ENCODE measurements at regions not wholly inside any gene's neighbourhood (a gene's known extent, or its start where the extent isn't known, plus 50 kb on each side); places are given as distances from the start of the nearest gene placed in this dataset.

DNA sequence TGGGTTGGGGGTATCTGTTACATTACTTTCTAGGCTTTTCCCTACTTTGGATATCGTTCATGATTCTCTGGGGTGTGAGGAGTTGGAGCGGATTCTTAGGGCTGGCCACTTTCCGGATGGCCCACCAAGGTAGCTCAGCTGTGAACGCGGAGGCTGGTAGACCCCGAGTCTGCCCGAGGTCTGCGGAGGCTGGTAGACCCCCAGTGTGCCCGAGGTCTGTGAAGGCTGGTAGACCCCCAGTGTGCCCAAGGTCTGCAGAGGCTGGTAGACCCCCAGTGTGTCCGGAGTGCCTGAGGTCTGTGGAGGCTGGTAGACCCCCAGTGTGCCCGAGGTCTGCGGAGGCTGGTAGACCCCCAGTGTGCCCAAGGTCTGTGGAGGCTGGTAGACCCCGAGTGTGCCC is 99.2 kb upstream of the ZNF469 start:
- Histone ChIP-seq H3K9ac (ENCODE audit: low read length) (no peak overlapping the region), H3K79me2 (ENCODE audit: insufficient read depth, low read length) (no peaks in the 10 kb centered on the region), H3K9me2 (ENCODE audit: low read depth, low read length) (no peaks in the 10 kb centered on the region), H3K36me3 (ENCODE audit: insufficient read depth, low read length) (no peaks in the 10 kb centered on the region), H3K4me1 (ENCODE audit: insufficient read depth, low read length, severe bottlenecking) (no peaks in the 10 kb centered on the region), H3K4me3 (ENCODE audit: low read depth, low read length, poor library complexity, severe bottlenecking) (no peak overlapping the region), H3K4me2 (ENCODE audit: low read length) (no peak overlapping the region), H2AFZ (ENCODE audit: low read length) (no peak overlapping the region), H3F3A (ENCODE audit: insufficient read depth, low read length) (no peaks in the 10 kb centered on the region), H3K27ac (ENCODE audit: low read depth, low read length, poor library complexity, severe bottlenecking) (no peak overlapping the region), H4K20me1 (ENCODE audit: insufficient read depth, low read length) (no peaks in the 10 kb centered on the region), H3K27me3 (ENCODE audit: insufficient read depth, low read length) (no peaks in the 10 kb centered on the region; the same call in 1 of the 2 replicates), H3K9me3 (ENCODE audit: low read length) (0 out of 2 replicates have a peak, but pooled peaks cover 2% of the 10 kb centered on the region)
- TF ChIP-seq, protein P1, sequence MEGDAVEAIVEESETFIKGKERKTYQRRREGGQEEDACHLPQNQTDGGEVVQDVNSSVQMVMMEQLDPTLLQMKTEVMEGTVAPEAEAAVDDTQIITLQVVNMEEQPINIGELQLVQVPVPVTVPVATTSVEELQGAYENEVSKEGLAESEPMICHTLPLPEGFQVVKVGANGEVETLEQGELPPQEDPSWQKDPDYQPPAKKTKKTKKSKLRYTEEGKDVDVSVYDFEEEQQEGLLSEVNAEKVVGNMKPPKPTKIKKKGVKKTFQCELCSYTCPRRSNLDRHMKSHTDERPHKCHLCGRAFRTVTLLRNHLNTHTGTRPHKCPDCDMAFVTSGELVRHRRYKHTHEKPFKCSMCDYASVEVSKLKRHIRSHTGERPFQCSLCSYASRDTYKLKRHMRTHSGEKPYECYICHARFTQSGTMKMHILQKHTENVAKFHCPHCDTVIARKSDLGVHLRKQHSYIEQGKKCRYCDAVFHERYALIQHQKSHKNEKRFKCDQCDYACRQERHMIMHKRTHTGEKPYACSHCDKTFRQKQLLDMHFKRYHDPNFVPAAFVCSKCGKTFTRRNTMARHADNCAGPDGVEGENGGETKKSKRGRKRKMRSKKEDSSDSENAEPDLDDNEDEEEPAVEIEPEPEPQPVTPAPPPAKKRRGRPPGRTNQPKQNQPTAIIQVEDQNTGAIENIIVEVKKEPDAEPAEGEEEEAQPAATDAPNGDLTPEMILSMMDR (IDR thresholded peaks at IDR 0.05; ENCODE audit: low read length), result no peak
- no peak for TF ChIP-seq EZH2 (IDR thresholded peaks at IDR 0.05; ENCODE audit: borderline replicate concordance, low read length)

- TF ChIP-seq, protein P1 (IDR thresholded peaks at IDR 0.05; ENCODE audit: low read length), result no peak
- TF ChIP-seq EZH2 (IDR thresholded peaks at IDR 0.05; ENCODE audit: borderline replicate concordance, low read length), result no peak
Measured at GRCh38 chr16:88284101-88284500, 98.7 kb upstream of the ZNF469 start.

DNA sequence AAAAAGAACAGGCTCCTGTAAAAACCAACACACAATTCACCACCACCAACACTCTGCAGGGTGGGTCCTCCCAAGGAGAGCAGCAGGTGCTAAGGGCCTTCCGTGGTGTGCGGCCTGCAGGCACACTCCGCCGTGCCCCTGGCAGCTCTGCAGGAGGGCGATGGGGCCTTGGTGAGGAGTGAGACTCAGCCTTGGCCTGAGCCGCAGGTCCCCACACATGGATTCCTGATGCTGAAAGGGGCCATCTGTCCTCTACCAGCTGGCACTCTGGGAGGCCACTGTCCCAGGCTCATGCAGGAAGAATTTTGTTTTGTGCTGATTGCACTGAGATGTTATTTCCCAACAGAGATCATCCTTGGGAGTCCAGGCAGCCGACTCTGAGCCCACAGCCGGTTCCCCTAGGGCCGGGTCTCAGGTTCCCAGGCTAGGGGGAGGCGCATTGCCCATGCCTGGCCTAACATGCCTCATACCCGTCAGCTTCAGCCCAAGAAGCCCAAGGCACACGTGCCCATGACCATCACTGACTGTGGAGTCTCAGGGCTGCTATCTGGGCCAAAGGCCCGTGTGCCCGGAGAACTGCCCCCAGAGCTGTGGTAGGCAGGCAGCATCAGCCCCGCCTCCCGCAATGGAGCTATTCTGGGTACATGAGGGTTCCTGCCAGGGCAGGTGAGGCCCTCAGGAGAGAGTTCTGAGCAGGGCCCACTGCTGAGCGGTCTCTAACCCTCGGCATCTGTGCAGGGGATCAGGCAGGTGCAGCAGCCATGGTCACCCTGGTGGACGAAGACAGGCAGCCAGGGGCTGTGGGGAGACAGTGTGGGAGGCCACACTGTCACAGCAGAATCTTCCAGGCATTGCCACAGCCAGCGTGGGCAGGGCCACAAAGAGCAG is 97.9 kb upstream of the ZNF469 start:
- Histone ChIP-seq H3K79me2 (ENCODE audit: insufficient read depth, low read length) (no peaks in the 10 kb centered on the region), H3K9me2 (ENCODE audit: low read depth, low read length) (no peaks in the 10 kb centered on the region), H3K27me3 (ENCODE audit: insufficient read depth, low read length) (no peaks in the 10 kb centered on the region; the same call in 1 of the 2 replicates), H4K20me1 (ENCODE audit: insufficient read depth, low read length) (no peaks in the 10 kb centered on the region), H3K9ac (ENCODE audit: low read length) (no peak overlapping the region), H3K4me3 (ENCODE audit: low read depth, low read length, poor library complexity, severe bottlenecking) (no peak overlapping the region), H3K4me2 (ENCODE audit: low read length) (no peak overlapping the region), H2AFZ (ENCODE audit: low read length) (no peak overlapping the region), H3K9me3 (ENCODE audit: low read length) (0 out of 2 replicates have a peak, but pooled peaks cover 2% of the 10 kb centered on the region), H3K36me3 (ENCODE audit: insufficient read depth, low read length) (no peaks in the 10 kb centered on the region), H3K27ac (ENCODE audit: low read depth, low read length, poor library complexity, severe bottlenecking) (no peak overlapping the region), H3F3A (ENCODE audit: insufficient read depth, low read length) (no peaks in the 10 kb centered on the region), H3K4me1 (ENCODE audit: insufficient read depth, low read length, severe bottlenecking) (no peaks in the 10 kb centered on the region)
- TF ChIP-seq, protein P1 (IDR thresholded peaks at IDR 0.05; ENCODE audit: low read length), result no peak
- TF ChIP-seq EZH2 (IDR thresholded peaks at IDR 0.05; ENCODE audit: borderline replicate concordance, low read length), result no peak

More at GRCh38 chr16:88284101-88284500, 98.7 kb upstream of the ZNF469 start:
- Histone ChIP-seq H3K36me3 (ENCODE audit: insufficient read depth, low read length) (no peaks in the 10 kb centered on the region), H3K27ac (ENCODE audit: low read depth, low read length, poor library complexity, severe bottlenecking) (no peak overlapping the region), H3K9me2 (ENCODE audit: low read depth, low read length) (no peaks in the 10 kb centered on the region), H3F3A (ENCODE audit: insufficient read depth, low read length) (no peaks in the 10 kb centered on the region), H3K4me3 (ENCODE audit: low read depth, low read length, poor library complexity, severe bottlenecking) (no peak overlapping the region), H3K4me1 (ENCODE audit: insufficient read depth, low read length, severe bottlenecking) (no peaks in the 10 kb centered on the region), H4K20me1 (ENCODE audit: insufficient read depth, low read length) (no peaks in the 10 kb centered on the region), H3K4me2 (ENCODE audit: low read length) (no peak overlapping the region), H3K27me3 (ENCODE audit: insufficient read depth, low read length) (no peaks in the 10 kb centered on the region; the same call in 1 of the 2 replicates), H3K79me2 (ENCODE audit: insufficient read depth, low read length) (no peaks in the 10 kb centered on the region), H3K9me3 (ENCODE audit: low read length) (0 out of 2 replicates have a peak, but pooled peaks cover 2% of the 10 kb centered on the region), H3K9ac (ENCODE audit: low read length) (no peak overlapping the region), H2AFZ (ENCODE audit: low read length) (no peak overlapping the region)

All from OCI-LY1 (cell line).